SK-N-SH (cell line): ENCODE measurements at regions not wholly inside any gene's neighbourhood (a gene's known extent, or its start where the extent isn't known, plus 50 kb on each side); places are given as distances from the start of the nearest gene placed in this dataset.

Experiments used
- CTCF ChIA-PET: fragments of 300-600, 350-600 bp; formaldehyde crosslinking; extraction: SDS; loops from one replicate; lab custom pipeline; 2021; lab: Yijun Ruan, JAX
- POLR2A ChIA-PET: fragments of 350-600 bp; sonication (Branson Sonifier 250); formaldehyde crosslinking; extraction: SDS; loops from one replicate; lab custom pipeline; 2020; ENCODE audit warnings: antibody characterized with exemption, inconsistent platforms; lab: Yijun Ruan, JAX
- DNase-seq: peaks from one replicate; pipeline ENCODE4 v3.0.0; 2012
- H2AFZ ChIP-seq: fragments of 200-600 bp; sonication (generic); 2 replicates; pipeline ENCODE4 v1.8.1; 2016; ENCODE audit warnings: antibody characterized with exemption, mild to moderate bottlenecking, low read depth
- H3F3A ChIP-seq: fragments of 200-600 bp; sonication (generic); replicated peaks from 2 replicates; pipeline ENCODE3; 2016; ENCODE audit warnings: antibody characterized with exemption, mild to moderate bottlenecking; ENCODE audit not compliant: insufficient read depth
- H3K27ac ChIP-seq, 2 experiments: fragments of 200-500 bp in 1 of 2; fragments of 200-600 bp in 1 of 2; sonication (Bioruptor generic) in 1 of 2; sonication (generic), shearing (Covaris generic) in 1 of 2; 2 replicates each; pipeline versions ENCODE4 v1.5.1 to v1.6.1; 2014 to 2016; ENCODE audit warnings: low read depth in 2 of 2, inconsistent platforms in 1 of 2, low read length in 1 of 2, mild to moderate bottlenecking in 1 of 2, mixed read lengths in 1 of 2
- H3K27me3 ChIP-seq: fragments of 200-600 bp; sonication (generic), shearing (Covaris generic); 2 replicates; pipeline ENCODE4 v1.6.1; 2016; ENCODE audit warnings: mixed run types; ENCODE audit not compliant: insufficient read depth
- H3K36me3 ChIP-seq, 2 experiments: fragments of 200-500 bp in 1 of 2; fragments of 200-600 bp in 1 of 2; sonication (Bioruptor generic) in 1 of 2; sonication (generic) in 1 of 2; replicated peaks in 1 of 2; 2 replicates each; pipeline versions ENCODE3 to v1.5.1; 2014 to 2016; ENCODE audit warnings: low read length in 1 of 2, mild to moderate bottlenecking in 1 of 2; ENCODE audit not compliant: insufficient read depth in 2 of 2, control insufficient read depth in 1 of 2
- H3K4me1 ChIP-seq, 2 experiments: fragments of 200-500 bp in 1 of 2; fragments of 200-600 bp in 1 of 2; sonication (Bioruptor generic) in 1 of 2; sonication (generic), shearing (Covaris generic) in 1 of 2; 2 replicates each; pipeline versions ENCODE4 v1.5.1 to v1.6.1; 2014 to 2016; ENCODE audit warnings: low read depth in 1 of 2, low read length in 1 of 2, mixed run types in 1 of 2; ENCODE audit not compliant: insufficient read depth in 2 of 2, control insufficient read depth in 1 of 2
- H3K4me2 ChIP-seq: fragments of 200-600 bp; sonication (generic), shearing (Covaris generic); 2 replicates; pipeline ENCODE4 v1.6.1; 2017; ENCODE audit warnings: mixed run types
- H3K4me3 ChIP-seq, 2 experiments: fragments of 200-500 bp in 1 of 2; fragments of 200-600 bp in 1 of 2; sonication (Bioruptor generic) in 1 of 2; sonication (generic), shearing (Covaris generic) in 1 of 2; 2 replicates each; pipeline versions ENCODE4 v1.5.1 to v1.8.1; 2014 to 2016; ENCODE audit warnings: low read depth in 2 of 2, inconsistent platforms in 1 of 2, low read length in 1 of 2, mild to moderate bottlenecking in 1 of 2, mixed read lengths in 1 of 2, moderate library complexity in 1 of 2
- H3K79me2 ChIP-seq: fragments of 200-600 bp; sonication (generic); 2 replicates; pipeline ENCODE4 v1.8.1; 2017; ENCODE audit warnings: mild to moderate bottlenecking; ENCODE audit not compliant: insufficient read depth
- H3K9ac ChIP-seq: fragments of 200-600 bp; sonication (generic); 2 replicates; pipeline ENCODE4 v1.6.1; 2017; ENCODE audit warnings: mixed run types
- H3K9me2 ChIP-seq: fragments of 200-600 bp; sonication (generic); 2 replicates; pipeline ENCODE4 v1.6.1; 2017; ENCODE audit warnings: mixed run types
- H3K9me3 ChIP-seq: fragments of 200-600 bp; sonication (generic); 2 replicates; pipeline ENCODE4 v1.6.1; 2017; ENCODE audit warnings: mixed run types, mild to moderate bottlenecking, moderate library complexity
- H4K20me1 ChIP-seq: fragments of 200-600 bp; sonication (generic); 2 replicates; pipeline ENCODE4 v1.6.1; 2017; ENCODE audit warnings: mild to moderate bottlenecking, mixed run types; ENCODE audit not compliant: insufficient read depth
- FOXJ3 ChIP-seq: sonication (generic); formaldehyde crosslinking; IDR thresholded peaks from 2 replicates; pipeline ENCODE4 v1.5.1; 2020; ENCODE audit warnings: mild to moderate bottlenecking, missing genetic modification reagents
- FOXM1 ChIP-seq: IDR thresholded peaks from 2 replicates; pipeline ENCODE4 v1.4.0; 2012; ENCODE audit warnings: low read depth, mild to moderate bottlenecking
- GATA2 ChIP-seq: sonication (generic); formaldehyde crosslinking; IDR thresholded peaks from 2 replicates; pipeline ENCODE4 v1.5.0; 2020; ENCODE audit warnings: mild to moderate bottlenecking, missing genetic modification reagents
- MEF2A ChIP-seq: IDR thresholded peaks from 2 replicates; pipeline ENCODE4 v1.4.0; 2012; ENCODE audit warnings: low read depth, borderline replicate concordance
- NFIC ChIP-seq: IDR thresholded peaks from 2 replicates; pipeline ENCODE4 v1.4.0; 2012; ENCODE audit warnings: borderline replicate concordance
- PBX3 ChIP-seq: IDR thresholded peaks from 2 replicates; pipeline ENCODE4; 2012
- RAD21 ChIP-seq: IDR thresholded peaks from 2 replicates; pipeline ENCODE4 v1.6.1; 2012; ENCODE audit warnings: mild to moderate bottlenecking, low read length
- RCOR1 ChIP-seq: fragments of 150-350 bp; IDR thresholded peaks from 2 replicates; pipeline ENCODE4 v1.6.1; 2017; ENCODE audit warnings: antibody characterized with exemption, low read length
- SIN3A ChIP-seq: IDR thresholded peaks from 2 replicates; pipeline ENCODE4 v1.6.1; 2012; ENCODE audit warnings: low read depth, mild to moderate bottlenecking, low read length, moderate library complexity, borderline replicate concordance
- SMC3 ChIP-seq: IDR thresholded peaks from 2 replicates; pipeline ENCODE4 v1.6.1; 2012; ENCODE audit warnings: low read depth, low read length, improper control_type of control experiment
- WGBS: methylation state at CpG from one replicate; pipeline ENCODE4 v1.1.6; 2017; ENCODE audit warnings: low lambda C conversion rate; 5-methylcytosine and 5-hydroxymethylcytosine counted together

GRCh38 chr16:85978976-85979375, 80.0 kb downstream of the IRF8 start:
- no peak overlapping the region for H3K9ac ChIP-seq
- H3K4me3 ChIP-seq = no peak overlapping the region
- 12% methylated on average over 10 of the region's 13 CpGs for WGBS
- ChIA-PET POLR2A (no interaction called here), CTCF (interaction anchor here (0.6 kb wide), 1 partner anchor 157 kb away, joined by 3 read pairs; no protein-coding TSS in a partner anchor)
- H3K4me2 ChIP-seq = no peak overlapping the region
- H3K9me3 ChIP-seq = no peaks in the 10 kb centered on the region
- H2AFZ ChIP-seq = no peak overlapping the region
- H4K20me1 ChIP-seq = no peaks in the 10 kb centered on the region
- TF ChIP-seq SIN3A = no peak
- TF ChIP-seq PBX3 = no peak
- no peaks in the 10 kb centered on the region for H3K9me2 ChIP-seq
- DNase-seq = no peak
- H3K27ac ChIP-seq = no peak overlapping the region
- no peaks in the 10 kb centered on the region for H3F3A ChIP-seq
- peaks cover 73% of the 10 kb centered on the region for H3K27me3 ChIP-seq
- H3K4me1 ChIP-seq = no peaks in the 10 kb centered on the region
- no peaks in the 10 kb centered on the region for H3K79me2 ChIP-seq
- H3K36me3 ChIP-seq = no peaks in the 10 kb centered on the region

- Histone ChIP-seq H3K4me1 (no peaks in the 10 kb centered on the region), H3K9me2 (no peaks in the 10 kb centered on the region), H3F3A (no peaks in the 10 kb centered on the region), H3K79me2 (no peaks in the 10 kb centered on the region), H3K9me3 (no peaks in the 10 kb centered on the region), H3K27ac (no peak overlapping the region), H3K27me3 (peaks cover 80% of the 10 kb centered on the region), H3K4me2 (no peak overlapping the region), H3K4me3 (no peak overlapping the region), H2AFZ (no peak overlapping the region), H3K36me3 (no peaks in the 10 kb centered on the region), H4K20me1 (no peaks in the 10 kb centered on the region), H3K9ac (no peak overlapping the region)
- CTCF ChIA-PET = interaction anchor here (0.6 kb wide), 1 partner anchor 158 kb away, joined by 3 read pairs; no protein-coding TSS in a partner anchor
- POLR2A ChIA-PET = no interaction called here
- 11% methylated on average over 10 of the region's 11 CpGs for WGBS
- no peak for DNase-seq
- TF ChIP-seq MEF2A = no peak
- no peak for TF ChIP-seq FOXM1
- no peak for TF ChIP-seq NFIC
- no peak for TF ChIP-seq GATA2 (CRISPR knock-in tag)
- TF ChIP-seq FOXJ3 (CRISPR knock-in tag) = no peak
- TF ChIP-seq RAD21 = no peak
- TF ChIP-seq SMC3 = no peak
These were observed 80.6 kb downstream of the IRF8 start for GRCh38 chr16:85979605-85980004.

- WGBS = 12% methylated on average over 6 of the region's 6 CpGs
- no peak for DNase-seq
- Histone ChIP-seq H3F3A (no peaks in the 10 kb centered on the region), H3K36me3 (no peaks in the 10 kb centered on the region), H3K4me3 (no peak overlapping the region), H3K27me3 (peaks cover 90% of the 10 kb centered on the region), H4K20me1 (no peaks in the 10 kb centered on the region), H3K4me2 (no peak overlapping the region), H3K9ac (no peak overlapping the region), H3K9me3 (no peaks in the 10 kb centered on the region), H3K9me2 (no peaks in the 10 kb centered on the region), H3K79me2 (no peaks in the 10 kb centered on the region), H2AFZ (no peak overlapping the region), H3K27ac (no peak overlapping the region), H3K4me1 (no peaks in the 10 kb centered on the region)
- TF ChIP-seq RCOR1 = no peak
- POLR2A ChIA-PET = no interaction called here
- CTCF ChIA-PET = no interaction called here
These were observed 81.7 kb downstream of the IRF8 start for GRCh38 chr16:85980686-85981085.
